ENCODE measurements at regions not wholly inside any gene's neighbourhood (a gene's known extent, or its start where the extent isn't known, plus 50 kb on each side); places are given as distances from the start of the nearest gene placed in this dataset.

DNA sequence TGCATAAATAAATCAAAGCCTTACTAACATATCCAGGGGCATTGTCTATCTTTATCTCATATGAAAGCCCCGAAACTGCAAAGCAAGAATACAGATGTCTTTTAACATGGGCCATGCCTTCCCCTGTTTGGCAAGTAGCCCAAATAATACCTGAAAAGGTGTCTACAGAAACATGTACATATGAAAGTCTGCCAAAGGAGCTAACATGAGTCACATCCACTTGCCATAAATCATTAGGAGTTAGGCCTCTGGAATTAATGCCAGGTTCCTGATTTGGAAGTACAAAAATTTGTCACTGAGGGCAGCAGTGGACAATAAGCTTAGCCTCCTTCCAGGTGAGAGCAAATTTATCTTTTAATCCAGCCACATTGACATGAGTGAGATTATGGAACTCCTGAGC, 85.5 kb upstream of the PGR start:
- Histone ChIP-seq H4K20me1 (ENCODE audit: insufficient read depth, low read length) (no peaks in the 10 kb centered on the region), H3K36me3 (ENCODE audit: insufficient read depth, low read length) (no peaks in the 10 kb centered on the region), H3K27ac (ENCODE audit: low read depth, low read length) (no peak overlapping the region)

DNA sequence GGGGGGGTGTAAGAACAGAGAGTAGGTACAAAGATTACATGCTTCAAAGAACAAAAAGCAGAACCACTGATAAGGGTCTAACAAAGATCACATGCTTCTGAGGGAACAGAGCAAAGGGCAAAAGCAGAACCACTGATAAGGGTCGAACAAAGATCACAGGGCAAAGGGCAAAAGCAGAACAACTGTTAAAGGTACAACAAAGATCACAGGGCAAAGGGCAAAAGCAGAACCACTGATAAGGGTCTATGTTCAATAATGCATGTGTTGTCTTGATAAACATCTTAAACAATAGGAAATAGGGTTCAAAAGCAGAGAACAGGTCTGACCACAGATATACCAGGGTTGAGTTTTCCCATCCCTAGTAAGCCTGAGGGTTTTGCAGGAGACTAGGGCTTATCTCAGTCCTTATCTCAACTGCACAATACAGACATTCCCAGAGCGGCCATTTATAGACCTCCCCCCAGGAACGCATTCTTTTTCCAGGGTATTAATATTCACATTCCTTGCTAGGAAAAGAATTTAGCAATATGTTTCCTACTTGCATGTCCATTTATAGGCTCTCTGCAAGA, 81.9 kb upstream of the PGR start:
- no peaks in the 10 kb centered on the region for H3K27me3 ChIP-seq (ENCODE audit: insufficient read depth, low read length)
- H3K36me3 ChIP-seq (ENCODE audit: insufficient read depth, low read length) = no peaks in the 10 kb centered on the region
- no peaks in the 10 kb centered on the region for H3K9me3 ChIP-seq (ENCODE audit: low read depth, low read length)
- no peaks in the 10 kb centered on the region for H3K4me1 ChIP-seq (ENCODE audit: insufficient read depth, low read length)
- DNase-seq (ENCODE audit: insufficient read length, low spot score, missing footprints) = no peak
- H4K20me1 ChIP-seq (ENCODE audit: insufficient read depth, low read length) = no peaks in the 10 kb centered on the region
- no peak overlapping the region for H2AFZ ChIP-seq (ENCODE audit: low read length)
- TF ChIP-seq, protein P1, sequence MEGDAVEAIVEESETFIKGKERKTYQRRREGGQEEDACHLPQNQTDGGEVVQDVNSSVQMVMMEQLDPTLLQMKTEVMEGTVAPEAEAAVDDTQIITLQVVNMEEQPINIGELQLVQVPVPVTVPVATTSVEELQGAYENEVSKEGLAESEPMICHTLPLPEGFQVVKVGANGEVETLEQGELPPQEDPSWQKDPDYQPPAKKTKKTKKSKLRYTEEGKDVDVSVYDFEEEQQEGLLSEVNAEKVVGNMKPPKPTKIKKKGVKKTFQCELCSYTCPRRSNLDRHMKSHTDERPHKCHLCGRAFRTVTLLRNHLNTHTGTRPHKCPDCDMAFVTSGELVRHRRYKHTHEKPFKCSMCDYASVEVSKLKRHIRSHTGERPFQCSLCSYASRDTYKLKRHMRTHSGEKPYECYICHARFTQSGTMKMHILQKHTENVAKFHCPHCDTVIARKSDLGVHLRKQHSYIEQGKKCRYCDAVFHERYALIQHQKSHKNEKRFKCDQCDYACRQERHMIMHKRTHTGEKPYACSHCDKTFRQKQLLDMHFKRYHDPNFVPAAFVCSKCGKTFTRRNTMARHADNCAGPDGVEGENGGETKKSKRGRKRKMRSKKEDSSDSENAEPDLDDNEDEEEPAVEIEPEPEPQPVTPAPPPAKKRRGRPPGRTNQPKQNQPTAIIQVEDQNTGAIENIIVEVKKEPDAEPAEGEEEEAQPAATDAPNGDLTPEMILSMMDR (IDR thresholded peaks at IDR 0.05; ENCODE audit: extremely low read depth, low read depth, low read length) = no peak
- no peaks in the 10 kb centered on the region for H3K79me2 ChIP-seq (ENCODE audit: insufficient read depth, low read length)
- no peak overlapping the region for H3K4me2 ChIP-seq (ENCODE audit: insufficient read depth, low read length)
- no peak overlapping the region for H3K4me3 ChIP-seq (ENCODE audit: insufficient read depth, low read length)
- H3K27ac ChIP-seq (ENCODE audit: low read depth, low read length) = no peak overlapping the region

More for the DNA sequence above, 85.5 kb upstream of the PGR start:
- Histone ChIP-seq H3K79me2 (ENCODE audit: insufficient read depth, low read length) (no peaks in the 10 kb centered on the region), H3K27me3 (ENCODE audit: insufficient read depth, low read length) (no peaks in the 10 kb centered on the region), H3K4me1 (ENCODE audit: insufficient read depth, low read length) (no peaks in the 10 kb centered on the region), H3K9me3 (ENCODE audit: low read depth, low read length) (no peaks in the 10 kb centered on the region), H3K4me3 (ENCODE audit: insufficient read depth, low read length) (no peak overlapping the region), H3K4me2 (ENCODE audit: insufficient read depth, low read length) (no peak overlapping the region), H2AFZ (ENCODE audit: low read length) (no peak overlapping the region)
- TF ChIP-seq, protein P1 (IDR thresholded peaks at IDR 0.05; ENCODE audit: extremely low read depth, low read depth, low read length) = no peak
- DNase-seq (ENCODE audit: insufficient read length, low spot score, missing footprints) = no peak

DNA sequence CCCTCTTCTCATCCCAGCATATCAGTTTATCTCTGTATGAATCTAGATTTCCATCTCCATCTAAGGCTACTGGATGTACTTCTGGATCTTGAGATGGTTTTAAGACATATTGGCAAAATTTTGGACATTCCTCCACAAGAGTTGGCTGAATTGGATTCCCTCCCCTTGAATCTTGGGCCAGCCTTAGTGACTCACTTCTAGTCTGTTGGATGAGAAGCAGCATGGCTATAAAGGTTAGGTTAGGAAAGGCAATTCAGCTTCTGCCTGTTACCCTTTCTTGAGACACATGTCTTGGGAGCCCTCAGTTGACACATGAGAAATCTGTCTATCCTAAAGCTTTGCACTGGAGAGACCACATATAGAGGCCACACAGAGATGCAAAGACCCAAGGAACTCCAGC, 73.0 kb upstream of the PGR start:
- no peaks in the 10 kb centered on the region for H3K27me3 ChIP-seq (ENCODE audit: insufficient read depth, low read length)
- no peaks in the 10 kb centered on the region for H3K4me1 ChIP-seq (ENCODE audit: insufficient read depth, low read length)
- H3K79me2 ChIP-seq (ENCODE audit: insufficient read depth, low read length) = no peaks in the 10 kb centered on the region
- TF ChIP-seq, protein P1 (IDR thresholded peaks at IDR 0.05; ENCODE audit: extremely low read depth, low read depth, low read length) = no peak
- no peaks in the 10 kb centered on the region for H4K20me1 ChIP-seq (ENCODE audit: insufficient read depth, low read length)
- H3K4me3 ChIP-seq (ENCODE audit: insufficient read depth, low read length) = no peak overlapping the region
- H3K27ac ChIP-seq (ENCODE audit: low read depth, low read length) = no peak overlapping the region
- H3K4me2 ChIP-seq (ENCODE audit: insufficient read depth, low read length) = no peak overlapping the region
- no peak overlapping the region for H2AFZ ChIP-seq (ENCODE audit: low read length)
- DNase-seq (ENCODE audit: insufficient read length, low spot score, missing footprints) = no peak
- H3K36me3 ChIP-seq (ENCODE audit: insufficient read depth, low read length) = no peaks in the 10 kb centered on the region
- no peaks in the 10 kb centered on the region for H3K9me3 ChIP-seq (ENCODE audit: low read depth, low read length)

DNA sequence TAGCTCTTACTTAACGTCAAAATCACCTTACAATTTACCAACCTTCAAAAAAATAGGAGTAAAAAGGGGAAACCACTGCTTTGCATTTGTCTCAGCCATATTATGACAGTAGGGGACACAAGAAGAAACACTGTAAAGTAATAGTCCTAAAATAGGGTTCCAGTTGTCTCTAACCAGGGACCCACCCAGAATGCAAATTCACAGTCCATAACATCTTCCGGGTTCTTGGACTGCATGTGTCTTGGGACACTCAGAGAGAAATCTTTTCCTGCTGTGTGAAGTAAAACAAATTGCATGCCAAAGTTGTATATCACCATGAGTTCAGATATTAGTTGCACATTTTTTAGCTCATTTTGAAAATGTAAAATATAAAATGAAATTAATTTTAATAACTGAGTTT, 69.8 kb upstream of the PGR start:
- Histone ChIP-seq H3K4me3 (ENCODE audit: insufficient read depth, low read length) (no peak overlapping the region), H3K27me3 (ENCODE audit: insufficient read depth, low read length) (no peaks in the 10 kb centered on the region), H3K79me2 (ENCODE audit: insufficient read depth, low read length) (no peaks in the 10 kb centered on the region), H3K4me1 (ENCODE audit: insufficient read depth, low read length) (no peaks in the 10 kb centered on the region), H3K9me3 (ENCODE audit: low read depth, low read length) (no peaks in the 10 kb centered on the region), H3K36me3 (ENCODE audit: insufficient read depth, low read length) (no peaks in the 10 kb centered on the region), H4K20me1 (ENCODE audit: insufficient read depth, low read length) (no peaks in the 10 kb centered on the region), H3K4me2 (ENCODE audit: insufficient read depth, low read length) (no peak overlapping the region), H2AFZ (ENCODE audit: low read length) (no peak overlapping the region), H3K27ac (ENCODE audit: low read depth, low read length) (no peak overlapping the region)
- TF ChIP-seq, protein P1 (IDR thresholded peaks at IDR 0.05; ENCODE audit: extremely low read depth, low read depth, low read length) = no peak
- DNase-seq (ENCODE audit: insufficient read length, low spot score, missing footprints) = no peak

Measured in osteoblast (primary cell).